CD4-positive, alpha-beta T cell (primary cell): ENCODE measurements at regions not wholly inside any gene's neighbourhood (a gene's known extent, or its start where the extent isn't known, plus 50 kb on each side); places are given as distances from the start of the nearest gene placed in this dataset.

ENCODE experiments used
- ATAC-seq: fragments of 200-7000 bp; cut with Tn5 transposase; one replicate; pipeline ENCODE4 v1.10.0; 2022; ENCODE audit warnings: mild to moderate bottlenecking; ENCODE audit not compliant: poor library complexity
- CTCF ChIA-PET: fragments of 350-600 bp; sonication (Branson Sonifier 250); formaldehyde crosslinking; loops from one replicate; lab custom pipeline; 2021; ENCODE audit warnings: antibody characterized with exemption, inconsistent platforms; lab: Charles Lee
- POLR2A ChIA-PET: fragments of 350-600 bp; sonication (Branson Sonifier 250); formaldehyde crosslinking; loops from one replicate; lab custom pipeline; 2021; ENCODE audit warnings: antibody characterized with exemption, inconsistent platforms; lab: Charles Lee
- DNase-seq, 14 experiments: peaks; one replicate each; pipeline ENCODE4 v3.0.0-alpha.2; 2013 to 2020; ENCODE audit warnings: mixed read lengths in 2 of 14
- H3K27ac ChIP-seq, 2 donors: one replicate each; pipeline versions ENCODE4 v1.5.1 to v1.7.0; 2013; ENCODE audit warnings: low read length in 2 of 2, low read depth in 1 of 2, mild to moderate bottlenecking in 1 of 2
- H3K27me3 ChIP-seq, 2 experiments: 1 replicate in 1 of 2; 2 replicates in 1 of 2; pipeline versions ENCODE4 v1.6.1 to v1.7.0; 2013; ENCODE audit warnings: low read length in 2 of 2, control low read depth in 1 of 2, mild to moderate bottlenecking in 1 of 2, moderate library complexity in 1 of 2; ENCODE audit not compliant: insufficient read depth in 2 of 2, control insufficient read depth in 1 of 2
- H3K36me3 ChIP-seq: one replicate; pipeline ENCODE4 v1.6.1; 2013; ENCODE audit warnings: low read length, control low read depth; ENCODE audit not compliant: insufficient read depth
- H3K4me1 ChIP-seq: one replicate; pipeline ENCODE4 v1.6.1; 2013; ENCODE audit warnings: low read length, control low read depth; ENCODE audit not compliant: insufficient read depth
- H3K4me3 ChIP-seq: one replicate; pipeline ENCODE4 v1.5.1; 2013; ENCODE audit warnings: mild to moderate bottlenecking, low read length, moderate library complexity
- H3K9me3 ChIP-seq, 2 experiments: 1 replicate in 1 of 2; 2 replicates in 1 of 2; pipeline versions ENCODE4 v1.6.1 to v1.7.0; 2013; ENCODE audit warnings: low read length in 2 of 2, mild to moderate bottlenecking in 2 of 2, control low read depth in 1 of 2, moderate library complexity in 1 of 2; ENCODE audit not compliant: control insufficient read depth in 1 of 2, insufficient read depth in 1 of 2
- H3K27ac Mint-ChIP-seq: one replicate; pipeline ENCODE4 v1.8.0; 2020; ENCODE audit warnings: mixed read lengths
- H3K27me3 Mint-ChIP-seq: one replicate; pipeline ENCODE4 v1.8.0; 2021; ENCODE audit warnings: mixed read lengths
- H3K36me3 Mint-ChIP-seq: one replicate; pipeline ENCODE4 v1.8.0; 2021; ENCODE audit warnings: low read depth, mixed read lengths
- H3K4me1 Mint-ChIP-seq: one replicate; pipeline ENCODE4 v1.8.0; 2021; ENCODE audit warnings: low read depth, mixed read lengths
- H3K4me3 Mint-ChIP-seq: one replicate; pipeline ENCODE4 v1.8.0; 2020; ENCODE audit warnings: mild to moderate bottlenecking, mixed read lengths
- H3K9me3 Mint-ChIP-seq: one replicate; pipeline ENCODE4 v1.8.0; 2020; ENCODE audit warnings: mixed read lengths
- CTCF ChIP-seq: fragments of 200-600 bp; IDR thresholded peaks from one replicate; pipeline ENCODE4 v1.8.0; 2022; ENCODE audit warnings: antibody characterized with exemption, mild to moderate bottlenecking
- intact Hi-C, 2 experiments: fragments of 100-400 bp; cut with DNase I in 1 of 2; cut with micrococcal nuclease in 1 of 2; formaldehyde crosslinking; loops; one replicate each; pipeline versions ENCODE4 v1.15.1 to v1.9.0; 2023 to 2025; cut with DNase I, micrococcal nuclease

- H3K9me3 Mint-ChIP-seq: no peaks in the 10 kb centered on the region
- H3K27me3 ChIP-seq: no peaks in the 10 kb centered on the region
- ChIA-PET POLR2A (no interaction called here), CTCF (no interaction called here)
- no peaks in the 10 kb centered on the region for H3K36me3 Mint-ChIP-seq
- no peaks in the 10 kb centered on the region for H3K9me3 ChIP-seq
- peaks cover 10% of the 10 kb centered on the region for H3K27me3 Mint-ChIP-seq
- DNase-seq: no peak
- H3K4me1 Mint-ChIP-seq: no peaks in the 10 kb centered on the region
- intact Hi-C loops: no loop called here
- no peak overlapping the region for H3K27ac Mint-ChIP-seq
- no peak overlapping the region for H3K4me3 ChIP-seq
- no peaks in the 10 kb centered on the region for H3K4me1 ChIP-seq
- H3K36me3 ChIP-seq: no peaks in the 10 kb centered on the region
- no peak for TF ChIP-seq CTCF
- ATAC-seq: no peak
- no peak overlapping the region for H3K4me3 Mint-ChIP-seq
- H3K27ac ChIP-seq: no peak overlapping the region
Measured at GRCh38 chr3:181764544-181764943, 52.8 kb downstream of the SOX2 start.

- POLR2A ChIA-PET: interaction anchor here (0.7 kb wide), 1 partner anchor 508 kb away, joined by 4 read pairs; no protein-coding TSS in a partner anchor
- no peak overlapping the region for H3K4me3 ChIP-seq
- CTCF ChIA-PET: no interaction called here
- Mint-ChIP-seq H3K4me3 (no peak overlapping the region), H3K27me3 (peaks cover 6% of the 10 kb centered on the region), H3K27ac (no peak overlapping the region), H3K9me3 (no peaks in the 10 kb centered on the region), H3K36me3 (no peaks in the 10 kb centered on the region), H3K4me1 (no peaks in the 10 kb centered on the region)
- no peaks in the 10 kb centered on the region for H3K36me3 ChIP-seq
- ATAC-seq: no peak
- intact Hi-C loops: no loop called here
- no peaks in the 10 kb centered on the region for H3K27me3 ChIP-seq
- no peaks in the 10 kb centered on the region for H3K4me1 ChIP-seq
- TF ChIP-seq CTCF: no peak
- no peaks in the 10 kb centered on the region for H3K9me3 ChIP-seq
- H3K27ac ChIP-seq: no peak overlapping the region
- DNase-seq: no peak
Measured at GRCh38 chr3:181770296-181770695, 58.6 kb downstream of the SOX2 start.

DNA sequence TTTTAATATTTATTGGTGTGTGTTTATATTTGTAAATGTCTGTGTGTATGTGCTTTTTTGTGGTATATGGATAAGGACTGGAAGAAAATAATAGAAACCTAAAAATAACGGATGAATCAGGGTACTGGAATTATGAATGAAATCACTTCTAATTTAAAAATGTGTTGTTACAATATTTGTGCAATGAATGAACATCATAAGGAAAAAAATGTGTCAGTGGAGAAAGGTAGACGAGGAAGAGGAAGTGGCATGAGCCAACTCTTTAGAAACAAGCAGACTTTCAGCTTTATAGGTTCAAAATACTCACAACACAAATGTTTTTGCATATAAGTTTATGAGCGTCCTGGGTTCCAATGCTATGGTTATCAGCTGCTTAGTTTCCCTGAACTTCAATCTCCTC lies 59.4 kb downstream of the SOX2 start:
- Histone ChIP-seq H3K9me3 (no peaks in the 10 kb centered on the region), H3K4me1 (no peaks in the 10 kb centered on the region), H3K36me3 (no peaks in the 10 kb centered on the region), H3K4me3 (no peak overlapping the region), H3K27ac (no peak overlapping the region), H3K27me3 (no peaks in the 10 kb centered on the region)
- no peak for DNase-seq
- Mint-ChIP-seq H3K36me3 (no peaks in the 10 kb centered on the region), H3K27me3 (peaks cover 6% of the 10 kb centered on the region), H3K4me1 (no peaks in the 10 kb centered on the region), H3K9me3 (peaks cover 3% of the 10 kb centered on the region), H3K27ac (no peak overlapping the region), H3K4me3 (no peak overlapping the region)
- ChIA-PET POLR2A (no interaction called here), CTCF (no interaction called here)
- intact Hi-C loops: no loop called here
- no peak for TF ChIP-seq CTCF
- no peak for ATAC-seq
